Ishikawa (cell line): ENCODE measurements at regions not wholly inside any gene's neighbourhood (a gene's known extent, or its start where the extent isn't known, plus 50 kb on each side); places are given as distances from the start of the nearest gene placed in this dataset.

Experiments used
- CEBPB ChIP-seq: IDR thresholded peaks from 2 replicates; pipeline ENCODE4 v1.6.1; 2012
- CREB1 ChIP-seq: IDR thresholded peaks from 2 replicates; pipeline ENCODE4 v1.6.1; 2012; ENCODE audit warnings: low read depth
- EGR1 ChIP-seq: IDR thresholded peaks from 2 replicates; pipeline ENCODE4 v1.6.1; 2012
- EP300 ChIP-seq: IDR thresholded peaks from 2 replicates; pipeline ENCODE4 v1.6.1; 2012; ENCODE audit warnings: borderline replicate concordance
- FOXM1 ChIP-seq: IDR thresholded peaks from 2 replicates; pipeline ENCODE4 v1.6.1; 2012; ENCODE audit warnings: low read depth, borderline replicate concordance
- NFIC ChIP-seq: IDR thresholded peaks from 2 replicates; pipeline ENCODE4 v1.6.1; 2012
- RAD21 ChIP-seq: IDR thresholded peaks from 2 replicates; pipeline ENCODE4 v1.6.1; 2012; ENCODE audit warnings: low read depth
- TAF1 ChIP-seq: IDR thresholded peaks from 2 replicates; pipeline ENCODE4 v1.6.1; 2012; ENCODE audit warnings: low read depth, mild to moderate bottlenecking
- TCF12 ChIP-seq: IDR thresholded peaks from 2 replicates; pipeline ENCODE4 v1.6.1; 2012; ENCODE audit warnings: low read depth
- TEAD4 ChIP-seq: IDR thresholded peaks from 2 replicates; pipeline ENCODE4 v1.6.1; 2012
- YY1 ChIP-seq: IDR thresholded peaks from 2 replicates; pipeline ENCODE4 v1.6.1; 2012; ENCODE audit warnings: low read depth
- ZBTB7A ChIP-seq: IDR thresholded peaks from 2 replicates; pipeline ENCODE4 v1.6.1; 2012; ENCODE audit warnings: low read depth
- TF ChIP-seq, protein P1 (sequence below): IDR thresholded peaks from 2 replicates; pipeline ENCODE4 v1.6.1; 2012
- TF ChIP-seq, protein P2 (sequence below): IDR thresholded peaks from 2 replicates; pipeline ENCODE4 v1.6.1; 2012; ENCODE audit warnings: low read depth, mild to moderate bottlenecking

DNA sequence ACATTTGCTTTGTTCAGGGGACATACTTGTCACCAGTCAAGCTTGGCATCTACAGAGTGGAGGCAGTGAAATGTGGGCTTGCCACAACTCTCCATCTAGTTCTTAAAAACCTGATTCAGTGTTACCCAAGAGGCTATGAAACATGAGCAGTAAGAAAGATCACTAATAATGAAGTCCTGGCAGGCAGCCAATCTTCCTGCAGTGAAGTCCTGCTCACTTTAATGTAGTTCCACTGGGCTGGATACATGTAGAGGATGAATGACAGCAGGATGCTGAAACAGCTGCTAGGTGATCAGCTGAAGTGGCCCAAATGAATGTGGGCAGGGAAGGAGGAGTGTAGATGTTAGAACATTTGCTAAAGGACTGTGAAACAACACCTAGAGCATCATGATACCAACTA is 1213.1 kb downstream of the OLFM4 start:
- no peak for TF ChIP-seq RAD21
- TF ChIP-seq EP300, result no peak
- no peak for TF ChIP-seq FOXM1
- 0 out of 2 replicates have a peak, but pooled peaks have one; percentile 16 for TF ChIP-seq TCF12
- TF ChIP-seq, protein P1, sequence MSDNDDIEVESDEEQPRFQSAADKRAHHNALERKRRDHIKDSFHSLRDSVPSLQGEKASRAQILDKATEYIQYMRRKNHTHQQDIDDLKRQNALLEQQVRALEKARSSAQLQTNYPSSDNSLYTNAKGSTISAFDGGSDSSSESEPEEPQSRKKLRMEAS, result no peak
- TF ChIP-seq, protein P2, sequence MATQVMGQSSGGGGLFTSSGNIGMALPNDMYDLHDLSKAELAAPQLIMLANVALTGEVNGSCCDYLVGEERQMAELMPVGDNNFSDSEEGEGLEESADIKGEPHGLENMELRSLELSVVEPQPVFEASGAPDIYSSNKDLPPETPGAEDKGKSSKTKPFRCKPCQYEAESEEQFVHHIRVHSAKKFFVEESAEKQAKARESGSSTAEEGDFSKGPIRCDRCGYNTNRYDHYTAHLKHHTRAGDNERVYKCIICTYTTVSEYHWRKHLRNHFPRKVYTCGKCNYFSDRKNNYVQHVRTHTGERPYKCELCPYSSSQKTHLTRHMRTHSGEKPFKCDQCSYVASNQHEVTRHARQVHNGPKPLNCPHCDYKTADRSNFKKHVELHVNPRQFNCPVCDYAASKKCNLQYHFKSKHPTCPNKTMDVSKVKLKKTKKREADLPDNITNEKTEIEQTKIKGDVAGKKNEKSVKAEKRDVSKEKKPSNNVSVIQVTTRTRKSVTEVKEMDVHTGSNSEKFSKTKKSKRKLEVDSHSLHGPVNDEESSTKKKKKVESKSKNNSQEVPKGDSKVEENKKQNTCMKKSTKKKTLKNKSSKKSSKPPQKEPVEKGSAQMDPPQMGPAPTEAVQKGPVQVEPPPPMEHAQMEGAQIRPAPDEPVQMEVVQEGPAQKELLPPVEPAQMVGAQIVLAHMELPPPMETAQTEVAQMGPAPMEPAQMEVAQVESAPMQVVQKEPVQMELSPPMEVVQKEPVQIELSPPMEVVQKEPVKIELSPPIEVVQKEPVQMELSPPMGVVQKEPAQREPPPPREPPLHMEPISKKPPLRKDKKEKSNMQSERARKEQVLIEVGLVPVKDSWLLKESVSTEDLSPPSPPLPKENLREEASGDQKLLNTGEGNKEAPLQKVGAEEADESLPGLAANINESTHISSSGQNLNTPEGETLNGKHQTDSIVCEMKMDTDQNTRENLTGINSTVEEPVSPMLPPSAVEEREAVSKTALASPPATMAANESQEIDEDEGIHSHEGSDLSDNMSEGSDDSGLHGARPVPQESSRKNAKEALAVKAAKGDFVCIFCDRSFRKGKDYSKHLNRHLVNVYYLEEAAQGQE, result no peak
- TF ChIP-seq YY1, result no peak
- TF ChIP-seq EGR1, result no peak
- peak; percentile 83 for TF ChIP-seq NFIC
- no peak for TF ChIP-seq TAF1
- TF ChIP-seq CEBPB, result peak; percentile 61
- no peak for TF ChIP-seq CREB1
- no peak for TF ChIP-seq TEAD4
- no peak for TF ChIP-seq ZBTB7A
